ENCODE measurements at regions not wholly inside any gene's neighbourhood (a gene's known extent, or its start where the extent isn't known, plus 50 kb on each side); places are given as distances from the start of the nearest gene placed in this dataset.

GRCh38 chr5:71955723-71956122 is 151.6 kb upstream of the MAP1B start:
- DNase-seq = no peak

- no peak for DNase-seq
Measured at GRCh38 chr5:71957292-71957898, 149.9 kb upstream of the MAP1B start.

GRCh38 chr5:71960195-71960594 is 147.1 kb upstream of the MAP1B start:
- DNase-seq = no peak

- DNase-seq = no peak
Measured at GRCh38 chr5:71961786-71962185, 145.5 kb upstream of the MAP1B start.

- DNase-seq = no peak
Measured at GRCh38 chr5:71969460-71969859, 137.8 kb upstream of the MAP1B start.

- DNase-seq = no peak
Measured at GRCh38 chr5:71971862-71972261, 135.4 kb upstream of the MAP1B start.

- no peak for DNase-seq
Measured at GRCh38 chr5:71972777-71973473, 134.3 kb upstream of the MAP1B start.

GRCh38 chr5:71973563-71973962 is 133.7 kb upstream of the MAP1B start:
- DNase-seq = no peak

- no peak for DNase-seq
Measured at GRCh38 chr5:71974165-71974564, 133.1 kb upstream of the MAP1B start.

GRCh38 chr5:71974622-71975021 is 132.7 kb upstream of the MAP1B start:
- no peak for DNase-seq

- no peak for DNase-seq
Measured at GRCh38 chr5:71976449-71976848, 130.8 kb upstream of the MAP1B start.

- no peak for DNase-seq
Measured at GRCh38 chr5:71977311-71977710, 130.0 kb upstream of the MAP1B start.

GRCh38 chr5:71978216-71978615 is 129.1 kb upstream of the MAP1B start:
- no peak for DNase-seq

GRCh38 chr5:71982717-71983395 is 124.4 kb upstream of the MAP1B start:
- DNase-seq = no peak

- DNase-seq = no peak
Measured at GRCh38 chr5:71986101-71986500, 121.2 kb upstream of the MAP1B start.

- DNase-seq = no peak
Measured at GRCh38 chr5:71988808-71989207, 118.5 kb upstream of the MAP1B start.

- no peak for DNase-seq
Measured at GRCh38 chr5:71993600-71993999, 113.7 kb upstream of the MAP1B start.

GRCh38 chr5:71996789-71997188 is 110.5 kb upstream of the MAP1B start:
- DNase-seq = no peak

GRCh38 chr5:71998746-71999145 is 108.5 kb upstream of the MAP1B start:
- DNase-seq = no peak

GRCh38 chr5:72000707-72001106 is 106.6 kb upstream of the MAP1B start:
- no peak for DNase-seq

- no peak for DNase-seq
Measured at GRCh38 chr5:72005671-72006070, 101.6 kb upstream of the MAP1B start.

- no peak for DNase-seq
Measured at GRCh38 chr5:72006361-72006760, 100.9 kb upstream of the MAP1B start.

- no peak for DNase-seq
Measured at GRCh38 chr5:72007336-72008111, 99.8 kb upstream of the MAP1B start.

GRCh38 chr5:72009280-72009679 is 98.0 kb upstream of the MAP1B start:
- no peak for DNase-seq

Measured in CD4-positive, alpha-beta T cell treated with Interleukin-6 for 4 hours (primary cell).